ENCODE measurements at regions not wholly inside any gene's neighbourhood (a gene's known extent, or its start where the extent isn't known, plus 50 kb on each side); places are given as distances from the start of the nearest gene placed in this dataset.
"Not testable (repeated sequence)": the region's sequence is repeated elsewhere in the genome, so short reads cannot be mapped to it uniquely, and the experiment has no call there.

- DNase-seq: no peak
Measured at GRCh38 chr13:74266309-74266708, 132.1 kb upstream of the KLF12 start.

GRCh38 chr13:74264333-74264732 is 130.1 kb upstream of the KLF12 start:
- no peak for DNase-seq

GRCh38 chr13:74260420-74260819 is 126.2 kb upstream of the KLF12 start:
- not testable (repeated sequence) for DNase-seq

GRCh38 chr13:74259641-74260040 is 125.4 kb upstream of the KLF12 start:
- no peak for DNase-seq

GRCh38 chr13:74258961-74259360 is 124.8 kb upstream of the KLF12 start:
- no peak for DNase-seq

- DNase-seq: no peak
Measured at GRCh38 chr13:74256969-74257368, 122.8 kb upstream of the KLF12 start.

- no peak for DNase-seq
Measured at GRCh38 chr13:74253161-74253560, 119.0 kb upstream of the KLF12 start.

GRCh38 chr13:74251778-74252519 is 117.7 kb upstream of the KLF12 start:
- no peak for DNase-seq

GRCh38 chr13:74250738-74251190 is 116.6 kb upstream of the KLF12 start:
- DNase-seq: no peak

GRCh38 chr13:74248477-74248876 is 114.3 kb upstream of the KLF12 start:
- no peak for DNase-seq

GRCh38 chr13:74246487-74246886 is 112.3 kb upstream of the KLF12 start:
- DNase-seq: peak; percentile 17 to 40

GRCh38 chr13:74243637-74244526 is 109.7 kb upstream of the KLF12 start:
- DNase-seq: no peak

GRCh38 chr13:74241343-74241742 is 107.1 kb upstream of the KLF12 start:
- DNase-seq: not testable (repeated sequence)

- no peak for DNase-seq
Measured at GRCh38 chr13:74230984-74231501, 96.8 kb upstream of the KLF12 start.

- no peak for DNase-seq
Measured at GRCh38 chr13:74229242-74229641, 95.0 kb upstream of the KLF12 start.

- DNase-seq: no peak
Measured at GRCh38 chr13:74227476-74228158, 93.4 kb upstream of the KLF12 start.

- no peak for DNase-seq
Measured at GRCh38 chr13:74226791-74227475, 92.7 kb upstream of the KLF12 start.

- DNase-seq: no peak
Measured at GRCh38 chr13:74221752-74222151, 87.5 kb upstream of the KLF12 start.

- no peak for DNase-seq
Measured at GRCh38 chr13:74219566-74219965, 85.4 kb upstream of the KLF12 start.

GRCh38 chr13:74218291-74218690 is 84.1 kb upstream of the KLF12 start:
- peak; percentile 15 to 26 for DNase-seq

GRCh38 chr13:74217811-74218210 is 83.6 kb upstream of the KLF12 start:
- no peak for DNase-seq

- no peak for DNase-seq
Measured at GRCh38 chr13:74215420-74215819, 81.2 kb upstream of the KLF12 start.

GRCh38 chr13:74214321-74214720 is 80.1 kb upstream of the KLF12 start:
- no peak for DNase-seq
